Spleen (tissue), 11 donors: ENCODE measurements at regions not wholly inside any gene's neighbourhood (a gene's known extent, or its start where the extent isn't known, plus 50 kb on each side); places are given as distances from the start of the nearest gene placed in this dataset.

Experiments
- DNase-seq: peaks from one replicate; pipeline ENCODE4 v3.0.0-alpha.2; 2020
- H3K27ac ChIP-seq, 8 donors: fragments of 200-600 bp; sonication (generic) in 7 of 8; 1 replicate in 4 of 8; 2 replicates in 4 of 8; pipeline versions ENCODE4 v1.5.0 to v1.8.0; 2016 to 2021; ENCODE audit warnings: inconsistent platforms in 4 of 8, mild to moderate bottlenecking in 4 of 8, moderate library complexity in 1 of 8
- H3K27me3 ChIP-seq, 7 donors: fragments of 200-600 bp; sonication (generic) in 6 of 7; replicated peaks in 1 of 7; 1 replicate in 4 of 7; 2 replicates in 3 of 7; pipeline versions ENCODE4 v1.5.0 to v1.8.0; 2016 to 2021; ENCODE audit warnings: inconsistent platforms in 3 of 7, mild to moderate bottlenecking in 1 of 7
- H3K36me3 ChIP-seq, 6 donors: fragments of 200-600 bp; sonication (generic) in 5 of 6; 1 replicate in 4 of 6; 2 replicates in 2 of 6; pipeline versions ENCODE4 v1.5.0 to v1.8.0; 2016 to 2021; ENCODE audit warnings: inconsistent platforms in 2 of 6
- H3K4me1 ChIP-seq, 6 donors: fragments of 200-600 bp; sonication (generic) in 5 of 6; 1 replicate in 3 of 6; 2 replicates in 3 of 6; pipeline versions ENCODE4 v1.5.0 to v1.8.0; 2016 to 2021; ENCODE audit warnings: inconsistent platforms in 3 of 6
- H3K4me3 ChIP-seq, 8 donors: fragments of 200-600 bp; sonication (generic) in 7 of 8; 1 replicate in 4 of 8; 2 replicates in 4 of 8; pipeline versions ENCODE4 v1.5.0 to v1.8.0; 2016 to 2021; ENCODE audit warnings: inconsistent platforms in 4 of 8, mild to moderate bottlenecking in 4 of 8, moderate library complexity in 2 of 8
- H3K9me3 ChIP-seq, 8 donors: fragments of 200-600 bp; sonication (generic) in 7 of 8; 1 replicate in 4 of 8; 2 replicates in 4 of 8; pipeline versions ENCODE4 v1.5.0 to v1.8.0; 2016 to 2021; ENCODE audit warnings: inconsistent platforms in 4 of 8
- POLR2A ChIP-seq, 3 donors: fragments of 450-650 bp; IDR thresholded peaks; one replicate each; pipeline ENCODE4 v1.5.1; 2017; ENCODE audit warnings: antibody characterized with exemption in 3 of 3, mild to moderate bottlenecking in 1 of 3
- POLR2AphosphoS5 ChIP-seq, 3 donors: sonication (generic); formaldehyde crosslinking; IDR thresholded peaks; one replicate each; pipeline ENCODE4 v1.5.1; 2017; ENCODE audit warnings: antibody characterized with exemption in 3 of 3
- WGBS, 5 donors: extraction: QIAGEN DNeasy Blood & Tissue Kit in 3 of 5; methylation state at CpG; one replicate each; pipeline versions ENCODE4 v1.1.5 to v1.1.7; 2013 to 2018; 5-methylcytosine and 5-hydroxymethylcytosine counted together
- intact Hi-C: fragments of 100-400 bp; cut with DNase I; formaldehyde crosslinking; loops from one replicate; pipeline ENCODE4 v1.15.0; 2023; ENCODE audit warnings: low total_unique reads
- TF ChIP-seq, protein P1 (sequence below), 11 experiments: fragments of 200-600 bp in 7 of 11; fragments of 450-650 bp in 4 of 11; sonication (generic) in 4 of 11; IDR thresholded peaks in 8 of 11; conservative IDR thresholded peaks in 3 of 11; 1 replicate in 7 of 11; 2 replicates in 4 of 11; pipeline versions ENCODE4 v1.4.0 to v1.8.0; 2016 to 2021; ENCODE audit warnings: antibody characterized with exemption in 11 of 11, inconsistent platforms in 4 of 11, mild to moderate bottlenecking in 1 of 11
- donor health status: healthy with polysubstance abuse.
- donor health status: DM: no; HTN: no; CAD: no; lungs with moderate emphysema.
- donor health status: DM: no; HTN: no; CAD: no.
- donor health status: Bipolar disorder and iron deficiency.
- donor health status: healthy.
- donor health status: DM: no; HTN: no; CAD: no.
- donor health status: DM: yes; HTN: yes; CAD: no.

DNA sequence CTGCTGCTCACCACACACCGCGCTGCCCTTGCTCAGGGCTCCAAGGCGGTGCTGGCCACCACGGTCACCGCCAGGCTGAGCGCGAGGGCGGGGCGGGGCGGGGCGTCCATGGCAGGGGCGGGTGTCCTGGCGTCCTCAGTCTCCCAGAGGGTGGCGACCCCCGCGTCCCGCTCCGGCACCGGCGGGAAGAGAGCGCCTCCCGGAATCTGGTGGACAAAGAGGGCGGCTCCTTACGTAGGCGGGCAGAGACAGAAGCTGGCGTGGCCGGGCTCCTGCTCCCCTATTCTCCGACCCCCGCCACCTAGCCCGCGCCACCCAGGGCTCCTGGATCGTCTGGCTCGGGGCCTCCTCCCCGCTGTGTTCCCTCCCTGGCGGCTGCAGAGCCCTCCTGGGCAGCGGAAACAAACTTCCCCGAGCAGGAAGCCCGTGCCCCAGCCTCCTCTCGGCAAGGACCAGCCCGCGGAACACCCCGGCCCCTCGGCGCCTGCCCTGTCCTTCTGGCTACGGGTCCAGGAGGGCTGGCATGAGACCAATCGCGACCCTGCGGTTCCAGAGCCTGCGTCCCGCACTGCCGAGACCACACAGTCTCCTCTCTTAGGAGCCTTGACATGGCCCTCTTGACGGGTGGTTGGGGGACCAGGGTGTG is 133.8 kb upstream of the ZNF92 start:
- Histone ChIP-seq H3K4me1 (peaks cover 0 to 13% (median 1%) of the 10 kb centered on the region in 6 donors), H3K27ac (peak overlapping the region in 3 of 8 donors; percentile 16 to 51 (median 40)), H3K27me3 (peaks cover 0 to 50% (median 10%) of the 10 kb centered on the region in 7 donors), H3K4me3 (peak overlapping the region; percentile 25 to 68 (median 34)), H3K9me3 (no peaks in the 10 kb centered on the region), H3K36me3 (no peaks in the 10 kb centered on the region)
- TF ChIP-seq POLR2AphosphoS5 (IDR thresholded peaks at IDR 0.05) (peak in 2 of 3 donors; percentile 30 to 64), POLR2A (IDR thresholded peaks at IDR 0.05) (no peak)
- WGBS, 5 donors = 2 to 5% (median 4%) methylated on average over 21 to 52 of the region's 52 CpGs
- intact Hi-C loops = no loop called here
- DNase-seq = no peak

DNA sequence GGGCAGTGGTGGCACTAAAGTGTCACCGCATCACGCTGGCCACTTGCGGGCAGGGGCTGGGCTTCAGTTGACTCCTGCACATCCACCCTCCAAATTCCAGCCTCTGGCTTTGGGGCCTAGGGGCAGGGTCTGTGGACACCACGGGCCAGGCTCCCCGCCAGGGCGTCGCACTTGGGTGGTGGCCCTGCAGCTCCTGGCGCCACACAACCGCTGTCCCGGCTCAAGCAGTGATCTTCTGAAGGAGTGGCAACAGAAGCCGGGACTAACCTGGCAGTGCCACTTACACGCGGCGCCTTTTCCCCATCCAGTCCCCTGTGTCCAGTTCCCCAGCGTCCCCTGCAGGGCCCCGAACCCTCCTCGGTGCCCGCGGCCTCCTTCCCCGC is 134.3 kb upstream of the ZNF92 start:
- Histone ChIP-seq H3K9me3 (no peaks in the 10 kb centered on the region), H3K36me3 (no peaks in the 10 kb centered on the region), H3K27ac (peak overlapping the region in 2 of 8 donors; percentile 40 to 51), H3K27me3 (peaks cover 0 to 50% (median 10%) of the 10 kb centered on the region in 7 donors), H3K4me3 (peak overlapping the region; percentile 25 to 68 (median 34)), H3K4me1 (peaks cover 0 to 13% (median 1%) of the 10 kb centered on the region in 6 donors)
- no peak for DNase-seq
- 28 to 67% (median 50%) methylated on average over 13 to 20 of the region's 20 CpGs for WGBS, 5 donors
- intact Hi-C loops = no loop called here
- TF ChIP-seq POLR2AphosphoS5 (IDR thresholded peaks at IDR 0.05) (no peak), POLR2A (IDR thresholded peaks at IDR 0.05) (no peak)
- TF ChIP-seq, protein P1, sequence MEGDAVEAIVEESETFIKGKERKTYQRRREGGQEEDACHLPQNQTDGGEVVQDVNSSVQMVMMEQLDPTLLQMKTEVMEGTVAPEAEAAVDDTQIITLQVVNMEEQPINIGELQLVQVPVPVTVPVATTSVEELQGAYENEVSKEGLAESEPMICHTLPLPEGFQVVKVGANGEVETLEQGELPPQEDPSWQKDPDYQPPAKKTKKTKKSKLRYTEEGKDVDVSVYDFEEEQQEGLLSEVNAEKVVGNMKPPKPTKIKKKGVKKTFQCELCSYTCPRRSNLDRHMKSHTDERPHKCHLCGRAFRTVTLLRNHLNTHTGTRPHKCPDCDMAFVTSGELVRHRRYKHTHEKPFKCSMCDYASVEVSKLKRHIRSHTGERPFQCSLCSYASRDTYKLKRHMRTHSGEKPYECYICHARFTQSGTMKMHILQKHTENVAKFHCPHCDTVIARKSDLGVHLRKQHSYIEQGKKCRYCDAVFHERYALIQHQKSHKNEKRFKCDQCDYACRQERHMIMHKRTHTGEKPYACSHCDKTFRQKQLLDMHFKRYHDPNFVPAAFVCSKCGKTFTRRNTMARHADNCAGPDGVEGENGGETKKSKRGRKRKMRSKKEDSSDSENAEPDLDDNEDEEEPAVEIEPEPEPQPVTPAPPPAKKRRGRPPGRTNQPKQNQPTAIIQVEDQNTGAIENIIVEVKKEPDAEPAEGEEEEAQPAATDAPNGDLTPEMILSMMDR (IDR thresholded peaks at IDR 0.05 in 8 of 11, conservative IDR thresholded peaks at IDR 0.05 in 3 of 11) = no peak

DNA sequence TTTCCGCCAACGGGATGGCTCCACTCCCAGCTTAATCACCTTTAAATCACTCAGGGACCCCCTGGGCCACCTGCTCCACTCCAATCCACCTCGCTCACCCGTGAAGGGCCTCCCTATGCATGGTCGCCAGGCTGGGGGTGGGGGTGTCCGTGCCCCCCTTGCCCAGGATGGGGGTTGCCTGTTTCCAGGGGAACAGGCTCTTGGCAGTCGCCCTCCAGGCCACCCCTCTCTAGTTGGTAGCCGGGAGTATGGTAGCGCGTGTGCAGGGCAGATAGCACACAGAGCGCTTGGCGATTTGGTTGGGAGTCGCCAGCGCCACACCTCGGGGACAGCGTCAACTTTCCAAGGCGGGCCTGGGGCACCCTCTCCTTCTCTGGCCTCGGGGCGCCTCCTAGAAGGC is 134.9 kb upstream of the ZNF92 start:
- no peak for TF ChIP-seq POLR2AphosphoS5 (IDR thresholded peaks at IDR 0.05)
- TF ChIP-seq POLR2A (IDR thresholded peaks at IDR 0.05) = no peak
- TF ChIP-seq, protein P1 (IDR thresholded peaks at IDR 0.05 in 8 of 11, conservative IDR thresholded peaks at IDR 0.05 in 3 of 11) = no peak
- Histone ChIP-seq H3K27me3 (peaks cover 0 to 50% (median 10%) of the 10 kb centered on the region in 7 donors), H3K4me3 (no peak overlapping the region), H3K9me3 (no peaks in the 10 kb centered on the region), H3K36me3 (no peaks in the 10 kb centered on the region), H3K4me1 (peaks cover 0 to 13% (median 1%) of the 10 kb centered on the region in 6 donors), H3K27ac (no peak overlapping the region)
- WGBS, 5 donors = 94 to 98% (median 94%) methylated on average over 7 to 19 of the region's 19 CpGs
- no peak for DNase-seq
- intact Hi-C loops = no loop called here

DNA sequence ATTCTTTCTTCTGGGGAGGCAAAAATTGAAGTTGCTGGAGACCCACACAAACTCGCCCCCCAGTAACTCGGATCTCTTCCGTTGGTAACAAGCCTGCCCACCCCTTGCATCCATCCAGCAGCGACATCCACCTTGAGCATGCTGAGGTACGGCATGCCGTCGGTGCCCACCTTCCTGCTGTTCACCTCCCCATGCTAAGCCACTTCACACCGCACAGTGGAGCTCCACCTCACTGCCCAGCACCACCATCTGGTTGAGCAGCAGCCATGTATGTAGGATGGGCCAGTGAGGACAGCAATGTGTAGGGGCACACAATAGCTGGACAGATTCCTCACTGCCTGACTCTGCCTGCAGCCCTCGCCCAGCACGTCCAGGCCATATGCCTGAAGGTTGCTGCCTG is 138.1 kb upstream of the ZNF92 start:
- no peak overlapping the region for H3K4me3 ChIP-seq
- peaks cover 0 to 13% (median 1%) of the 10 kb centered on the region in 6 donors for H3K4me1 ChIP-seq
- H3K9me3 ChIP-seq = no peaks in the 10 kb centered on the region
- H3K36me3 ChIP-seq = no peaks in the 10 kb centered on the region
- TF ChIP-seq, protein P1 (IDR thresholded peaks at IDR 0.05 in 8 of 11, conservative IDR thresholded peaks at IDR 0.05 in 3 of 11) = no peak
- TF ChIP-seq POLR2AphosphoS5 (IDR thresholded peaks at IDR 0.05) = no peak
- no peak for TF ChIP-seq POLR2A (IDR thresholded peaks at IDR 0.05)
- intact Hi-C loops = no loop called here
- WGBS, 5 donors = 87 to 94% (median 90%) methylated on average over 10 of the region's 10 CpGs
- H3K27ac ChIP-seq = no peak overlapping the region
- peak; percentile 45 for DNase-seq
- H3K27me3 ChIP-seq = peaks cover 0 to 36% (median 7%) of the 10 kb centered on the region in 7 donors
